GM18907 (cell line): ENCODE measurements at regions not wholly inside any gene's neighbourhood (a gene's known extent, or its start where the extent isn't known, plus 50 kb on each side); places are given as distances from the start of the nearest gene placed in this dataset.
"Not testable (repeated sequence)": the region's sequence is repeated elsewhere in the genome, so short reads cannot be mapped to it uniquely, and the experiment has no call there.

Experiments
- ATAC-seq: cut with Tn5 transposase; IDR thresholded peaks from one replicate; pipeline ENCODE4 v1.9.1; 2021; ENCODE audit warnings: mild to moderate bottlenecking, moderate library complexity; ENCODE audit not compliant: unreplicated experiment

DNA sequence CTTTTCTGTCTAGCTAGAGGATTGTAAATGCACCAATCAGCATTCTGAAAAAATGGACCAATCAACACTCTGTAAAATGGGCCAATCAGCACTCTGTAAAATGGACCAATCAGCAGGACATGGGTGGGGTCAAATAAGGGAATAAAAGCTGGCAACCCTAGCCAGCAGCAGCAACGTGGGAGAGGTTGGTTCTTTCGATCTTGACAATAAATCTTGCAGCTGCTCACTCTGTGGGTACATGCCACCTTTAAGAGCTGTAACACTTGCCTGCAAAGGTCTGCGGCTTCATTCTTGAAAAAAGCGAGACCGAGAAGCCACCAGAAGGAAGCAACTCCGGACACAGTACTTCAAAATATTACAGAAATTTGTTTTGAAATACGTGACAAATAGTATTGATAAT lies 424.6 kb upstream of the CDH9 start:
- ATAC-seq, result no peak

GRCh38 chr5:27458287-27458686 lies 419.9 kb upstream of the CDH9 start:
- no peak for ATAC-seq

GRCh38 chr5:27451377-27451776 lies 413.0 kb upstream of the CDH9 start:
- ATAC-seq, result no peak

- no peak for ATAC-seq
Observed at GRCh38 chr5:27450607-27451006, 412.2 kb upstream of the CDH9 start.

DNA sequence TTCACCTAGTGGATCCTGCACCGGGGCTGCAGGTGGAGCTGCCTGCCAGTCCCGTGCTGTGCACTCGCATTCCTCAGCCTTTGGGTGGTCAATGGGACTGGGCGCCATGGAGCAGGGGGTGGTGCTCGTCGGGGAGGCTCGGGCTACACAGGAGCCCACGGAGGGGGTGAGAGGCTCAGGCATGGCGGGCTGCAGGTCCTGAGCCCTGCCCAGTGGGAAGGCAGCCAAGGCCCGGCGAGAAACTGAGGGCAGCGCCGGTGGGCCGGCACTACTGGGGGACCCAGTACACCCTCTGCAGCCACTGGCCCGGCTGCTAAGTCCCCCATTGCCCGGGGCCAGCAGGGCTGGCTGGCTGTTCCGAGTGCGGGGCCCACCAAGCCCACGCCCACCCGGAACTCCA lies 401.0 kb upstream of the CDH9 start:
- ATAC-seq, result not testable (repeated sequence)

GRCh38 chr5:27437594-27438200 lies 399.3 kb upstream of the CDH9 start:
- no peak for ATAC-seq

DNA sequence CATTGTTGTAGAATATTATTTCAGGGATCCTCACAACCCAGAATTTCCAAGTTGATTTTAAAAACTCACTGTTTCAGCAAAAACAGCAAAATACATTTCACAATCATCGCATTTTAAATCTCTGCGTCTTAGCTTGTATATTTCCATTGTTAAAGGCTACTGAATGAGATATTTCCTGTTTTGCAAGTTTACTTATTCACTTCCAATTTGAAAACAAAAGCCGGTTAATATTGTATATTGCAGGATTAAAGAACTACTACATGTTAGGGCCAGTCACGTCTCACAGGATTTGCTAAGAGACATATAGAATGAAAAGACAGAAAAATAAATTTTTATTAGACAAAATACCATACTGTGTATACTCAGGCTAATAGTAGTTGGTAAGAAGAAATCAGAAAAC lies 395.9 kb upstream of the CDH9 start:
- no peak for ATAC-seq

DNA sequence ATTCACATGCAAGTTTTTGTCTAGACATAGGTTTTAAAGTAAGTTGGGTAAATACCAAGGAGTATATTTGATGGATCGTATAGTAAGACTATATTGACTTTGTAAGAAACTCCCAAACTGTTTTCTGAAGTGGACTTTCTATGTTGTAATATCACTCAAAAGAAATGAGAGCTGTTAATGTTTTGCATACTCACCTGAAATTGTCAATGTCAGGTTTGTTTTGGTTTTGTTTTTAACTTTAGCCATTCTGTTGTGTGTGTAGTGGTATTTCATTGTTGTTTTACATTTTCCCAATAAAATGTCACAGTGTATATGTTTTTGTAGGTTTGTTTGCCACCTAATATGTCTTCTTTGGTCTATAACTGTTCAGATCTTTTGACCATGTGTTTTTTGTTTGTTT lies 375.7 kb upstream of the CDH9 start:
- ATAC-seq, result no peak

DNA sequence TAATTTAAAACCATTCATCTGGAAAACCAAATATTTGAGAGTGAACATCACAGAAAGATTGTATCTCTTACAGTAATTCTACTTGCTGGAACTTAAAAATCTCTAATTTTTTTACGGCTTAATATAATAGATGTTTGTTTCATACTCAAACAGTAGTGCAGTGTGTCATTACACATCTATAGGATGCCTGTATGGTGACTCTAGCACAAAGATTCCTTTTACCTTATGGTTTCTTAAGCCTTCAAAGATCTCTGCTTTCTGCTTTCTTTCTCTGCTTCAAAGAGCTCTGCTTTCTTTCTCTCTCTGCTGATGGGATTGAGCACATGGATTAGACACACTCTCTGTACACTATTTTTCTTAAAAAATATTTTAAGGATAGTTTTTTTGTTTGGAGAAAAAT lies 374.0 kb upstream of the CDH9 start:
- ATAC-seq, result no peak

DNA sequence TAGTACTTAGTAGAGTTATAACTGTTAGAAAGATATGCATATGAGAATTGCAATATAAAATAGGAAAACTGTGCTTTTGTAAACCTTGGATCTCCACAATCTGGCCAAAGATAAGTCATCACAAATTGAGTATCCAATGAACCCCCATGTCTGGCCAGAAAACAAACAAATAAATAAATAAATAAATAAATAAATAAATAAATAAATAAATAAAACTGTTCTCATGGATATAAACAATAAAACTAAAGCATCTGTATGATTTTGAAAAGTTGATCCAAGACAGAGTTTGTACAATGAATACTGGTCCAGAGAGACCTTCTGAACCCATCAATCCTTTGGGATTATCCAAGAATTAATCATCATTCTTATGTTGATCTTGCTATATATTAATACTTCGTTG lies 367.6 kb upstream of the CDH9 start:
- no peak for ATAC-seq

DNA sequence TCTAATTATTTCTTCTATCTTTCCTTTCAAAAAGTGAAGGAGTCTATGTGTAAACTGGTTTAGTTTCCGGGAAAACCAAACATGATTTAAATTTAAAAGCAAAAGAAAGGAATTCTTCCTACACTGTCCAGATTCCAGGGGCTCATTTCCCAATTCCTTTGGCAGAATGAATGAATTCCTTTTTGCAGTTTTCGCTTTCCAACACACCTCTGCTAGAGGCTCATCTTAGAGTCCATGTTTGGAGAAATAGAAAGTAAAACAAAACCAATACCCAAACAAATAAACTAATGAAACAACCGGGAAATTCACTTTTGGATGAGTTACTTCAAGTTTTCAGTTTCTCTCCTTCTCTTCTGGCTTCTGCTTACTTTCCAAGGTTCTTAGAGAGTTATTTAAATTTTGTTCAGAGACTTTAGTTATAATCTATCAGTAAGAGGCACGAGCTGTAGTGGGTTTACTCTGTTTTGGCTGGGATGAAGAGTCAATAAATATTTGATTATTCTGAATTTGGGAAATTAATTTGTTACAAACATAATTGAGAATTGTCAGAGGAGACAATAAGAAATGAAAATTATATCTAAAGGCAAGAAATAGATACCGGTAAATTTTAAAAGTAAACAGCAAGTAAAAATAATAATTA lies 365.0 kb upstream of the CDH9 start:
- ATAC-seq, result no peak

- no peak for ATAC-seq
Observed at GRCh38 chr5:27402828-27403227, 364.4 kb upstream of the CDH9 start.

- no peak for ATAC-seq
Observed at GRCh38 chr5:27396998-27397397, 358.6 kb upstream of the CDH9 start.

GRCh38 chr5:27392716-27393115 lies 354.3 kb upstream of the CDH9 start:
- ATAC-seq, result no peak

GRCh38 chr5:27389696-27390095 lies 351.3 kb upstream of the CDH9 start:
- no peak for ATAC-seq

GRCh38 chr5:27388755-27389154 lies 350.4 kb upstream of the CDH9 start:
- no peak for ATAC-seq

GRCh38 chr5:27387535-27388073 lies 349.2 kb upstream of the CDH9 start:
- ATAC-seq, result no peak

DNA sequence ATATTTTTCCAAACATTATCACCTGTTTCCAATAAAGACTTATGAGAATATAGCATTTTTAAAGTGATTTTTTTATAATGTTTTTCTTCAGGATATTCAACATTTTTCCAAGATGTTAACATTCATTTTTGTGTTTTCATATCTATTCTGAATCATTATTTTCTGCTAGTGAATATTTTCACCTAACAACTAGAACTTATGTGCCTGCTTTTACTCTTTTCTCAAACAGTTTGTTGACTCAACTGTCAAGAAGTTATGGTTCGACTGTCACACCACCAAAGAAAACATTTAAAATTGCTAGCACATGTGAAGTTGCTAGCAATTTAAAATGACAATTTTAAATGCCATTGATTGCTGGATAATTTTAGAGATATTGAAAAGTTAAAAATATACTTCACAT lies 343.3 kb upstream of the CDH9 start:
- no peak for ATAC-seq

GRCh38 chr5:27377626-27378025 lies 339.2 kb upstream of the CDH9 start:
- no peak for ATAC-seq

DNA sequence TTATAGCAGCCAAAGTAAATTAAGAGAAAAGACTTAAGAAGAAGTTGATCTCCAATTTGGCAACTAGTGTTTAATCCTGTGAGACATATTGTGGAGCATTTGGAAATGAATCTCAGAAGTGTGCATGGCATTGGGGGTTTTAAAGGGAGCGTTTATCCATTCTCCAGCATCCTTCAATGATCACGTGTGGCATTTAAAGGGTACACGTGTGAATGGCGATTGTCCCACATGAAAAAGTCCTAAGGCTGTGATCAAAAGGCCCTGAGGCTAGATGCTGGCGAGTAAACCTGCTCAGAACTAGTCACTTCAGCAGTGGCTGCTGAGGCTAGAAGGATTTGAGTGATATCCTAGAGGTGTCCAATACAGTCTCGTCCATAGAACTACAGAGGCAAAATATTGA lies 315.6 kb upstream of the CDH9 start:
- no peak for ATAC-seq

DNA sequence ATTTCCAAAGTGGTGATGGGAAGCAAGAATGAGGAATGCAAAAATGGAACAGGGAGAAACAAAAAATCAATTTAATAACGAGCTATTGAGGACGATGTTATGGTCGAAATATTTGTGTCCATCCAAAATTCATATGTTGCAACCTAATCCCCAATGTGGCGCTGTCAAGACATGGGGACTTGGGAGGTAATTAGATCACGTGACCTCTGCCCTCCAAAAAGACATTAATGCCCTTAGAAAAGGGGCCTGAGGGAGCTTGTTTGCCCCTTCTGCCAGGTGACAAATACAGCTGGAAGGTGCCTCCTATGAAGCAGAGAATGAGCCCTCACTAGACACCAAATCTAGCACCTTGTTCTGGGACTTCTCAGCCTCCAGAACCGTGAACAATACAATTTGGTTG lies 315.2 kb upstream of the CDH9 start:
- no peak for ATAC-seq

DNA sequence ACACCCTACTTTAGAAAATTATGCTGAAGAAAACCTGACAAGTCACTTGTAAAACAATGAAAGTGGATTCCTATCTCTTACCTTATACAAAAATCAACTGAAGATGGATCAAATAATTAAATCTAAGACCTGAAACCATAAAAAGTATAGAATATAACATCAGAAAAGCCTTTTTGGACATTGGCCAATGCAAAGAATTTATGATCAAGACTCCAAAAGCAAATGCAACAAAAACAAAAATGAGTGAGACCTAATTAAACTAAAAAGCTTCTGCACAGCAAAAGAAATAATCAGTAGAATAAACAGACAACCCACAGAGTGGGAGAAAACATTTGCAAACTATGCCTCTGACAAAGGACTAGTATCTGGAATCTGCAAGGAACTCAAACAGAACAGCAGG lies 303.0 kb upstream of the CDH9 start:
- ATAC-seq, result no peak

DNA sequence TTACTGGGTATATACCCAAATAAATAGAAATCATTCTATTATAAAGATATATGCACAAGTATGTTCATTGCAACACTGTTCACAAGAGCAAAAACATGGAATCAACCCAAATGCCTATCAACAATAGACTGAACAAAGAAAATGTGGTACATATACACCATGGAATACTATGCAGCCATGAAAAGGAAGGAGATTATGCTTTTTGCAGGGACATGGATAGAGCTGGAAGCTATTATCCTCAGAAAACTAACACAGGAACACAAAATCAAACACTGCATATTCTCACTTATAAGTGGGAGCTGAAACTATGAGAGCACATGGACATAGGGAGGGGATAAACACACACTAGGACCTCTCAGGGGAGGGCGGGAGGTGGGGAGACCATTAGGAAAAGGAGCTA lies 298.4 kb upstream of the CDH9 start:
- ATAC-seq, result no peak
